AG09309 (cell line): ENCODE measurements at regions not wholly inside any gene's neighbourhood (a gene's known extent, or its start where the extent isn't known, plus 50 kb on each side); places are given as distances from the start of the nearest gene placed in this dataset.

Experiments
- DNase-seq: peaks from one replicate; pipeline ENCODE4 v3.0.0-alpha.2; 2010; ENCODE audit warnings: low read depth
- H3K4me3 ChIP-seq: 2 replicates; pipeline ENCODE4 v1.5.1; 2011; ENCODE audit warnings: mild to moderate bottlenecking, low read depth, low read length, moderate library complexity; ENCODE audit not compliant: control insufficient read depth
- CTCF ChIP-seq: IDR thresholded peaks from 2 replicates; pipeline ENCODE4 v1.5.1; 2011; ENCODE audit warnings: mild to moderate bottlenecking, low read depth, low read length, inconsistent platforms; ENCODE audit not compliant: insufficient read depth, control insufficient read depth; ENCODE audit errors: missing control alignments

GRCh38 chr10:62728479-62728878, 76.0 kb upstream of the ADO start:
- TF ChIP-seq CTCF, result no peak
- H3K4me3 ChIP-seq, result no peak overlapping the region
- no peak for DNase-seq

- no peak for DNase-seq
- no peak for TF ChIP-seq CTCF
- H3K4me3 ChIP-seq, result no peak overlapping the region
Observed at GRCh38 chr10:62732841-62733653, 71.5 kb upstream of the ADO start.

- DNase-seq, result no peak
- no peak overlapping the region for H3K4me3 ChIP-seq
- no peak for TF ChIP-seq CTCF
Observed at GRCh38 chr10:62733654-62734293, 70.7 kb upstream of the ADO start.

- H3K4me3 ChIP-seq, result no peak overlapping the region
- TF ChIP-seq CTCF, result no peak
- no peak for DNase-seq
Observed at GRCh38 chr10:62734781-62735463, 69.6 kb upstream of the ADO start.

GRCh38 chr10:62735464-62736167, 68.9 kb upstream of the ADO start:
- no peak for TF ChIP-seq CTCF
- DNase-seq, result no peak
- no peak overlapping the region for H3K4me3 ChIP-seq

GRCh38 chr10:62736168-62736546, 68.4 kb upstream of the ADO start:
- H3K4me3 ChIP-seq, result no peak overlapping the region
- DNase-seq, result no peak
- TF ChIP-seq CTCF, result no peak
